Caco-2 (cell line): ENCODE measurements at regions not wholly inside any gene's neighbourhood (a gene's known extent, or its start where the extent isn't known, plus 50 kb on each side); places are given as distances from the start of the nearest gene placed in this dataset.

Experiments used
- BruUV-seq: library from RNA; stranded (reverse); fragments of 400-500 nt; replicated peaks from 2 replicates; lab custom pipeline; 2021; lab: Mats Ljungman, UMichigan
- CTCF ChIA-PET: fragments of 300-600 bp; sonication (Branson Sonifier 250); formaldehyde crosslinking; loops from one replicate; lab custom pipeline; 2022; ENCODE audit warnings: antibody characterized with exemption; lab: Charles Lee
- POLR2A ChIA-PET: fragments of 300-600 bp; sonication (Branson Sonifier 250); formaldehyde crosslinking; loops from one replicate; lab custom pipeline; 2022; ENCODE audit warnings: antibody characterized with exemption; lab: Charles Lee
- DNase-seq, 2 experiments: peaks; one replicate each; pipeline versions ENCODE4 v3.0.0 to v3.0.0-alpha.2; 2020 to 2022
- H3K27me3 ChIP-seq: replicated peaks from 2 replicates; pipeline ENCODE4 v1.6.0; 2011; ENCODE audit warnings: low read length; ENCODE audit not compliant: control insufficient read depth, insufficient read depth
- H3K36me3 ChIP-seq: 2 replicates; pipeline ENCODE4 v1.5.1; 2011; ENCODE audit warnings: low read length; ENCODE audit not compliant: control insufficient read depth, insufficient read depth
- H3K4me1 ChIP-seq: fragments of 250-450 bp; sonication (Bioruptor Pico); 2 replicates; pipeline ENCODE4 v1.5.1; 2020; ENCODE audit warnings: mild to moderate bottlenecking
- H3K4me3 ChIP-seq: 2 replicates; pipeline ENCODE4 v1.5.1; 2011; ENCODE audit warnings: low read depth, mild to moderate bottlenecking, control low read depth, low read length
- H3K9me3 ChIP-seq: fragments of 250-450 bp; sonication (Bioruptor Pico); 2 replicates; pipeline ENCODE4 v1.5.1; 2020; ENCODE audit warnings: mild to moderate bottlenecking, moderate library complexity
- H3K27ac Mint-ChIP-seq: one replicate; pipeline ENCODE4 v1.8.0; 2022; ENCODE audit warnings: mixed read lengths; ENCODE audit not compliant: unreplicated experiment
- H3K27me3 Mint-ChIP-seq: one replicate; pipeline ENCODE4 v1.8.0; 2022; ENCODE audit warnings: mixed read lengths; ENCODE audit not compliant: insufficient read depth, unreplicated experiment
- H3K36me3 Mint-ChIP-seq: one replicate; pipeline ENCODE4 v1.8.0; 2022; ENCODE audit warnings: mild to moderate bottlenecking, mixed read lengths; ENCODE audit not compliant: insufficient read depth, unreplicated experiment
- H3K4me1 Mint-ChIP-seq: one replicate; pipeline ENCODE4 v1.8.0; 2022; ENCODE audit warnings: low read depth, mixed read lengths; ENCODE audit not compliant: unreplicated experiment
- H3K4me3 Mint-ChIP-seq: one replicate; pipeline ENCODE4 v1.8.0; 2022; ENCODE audit warnings: mild to moderate bottlenecking, moderate library complexity, mixed read lengths; ENCODE audit not compliant: unreplicated experiment
- H3K9me3 Mint-ChIP-seq: one replicate; pipeline ENCODE4 v1.8.0; 2022; ENCODE audit warnings: mixed read lengths; ENCODE audit not compliant: unreplicated experiment
- intact Hi-C: fragments of 100-400 bp; cut with micrococcal nuclease; formaldehyde crosslinking; loops from one replicate; pipeline ENCODE4 v1.10.0; 2022; ENCODE audit not compliant: unreplicated experiment
- TF ChIP-seq, protein P1 (sequence below), 2 experiments: fragments of 200-600 bp in 1 of 2; IDR thresholded peaks; 1 replicate in 1 of 2; 2 replicates in 1 of 2; pipeline versions ENCODE4 v1.5.1 to v1.8.0; 2011 to 2022; ENCODE audit warnings: antibody characterized with exemption in 1 of 2, control low read depth in 1 of 2, inconsistent platforms in 1 of 2, low read depth in 1 of 2, low read length in 1 of 2, mild to moderate bottlenecking in 1 of 2, moderate library complexity in 1 of 2; ENCODE audit not compliant: insufficient read depth in 1 of 2, severe bottlenecking in 1 of 2, unreplicated experiment in 1 of 2

DNA sequence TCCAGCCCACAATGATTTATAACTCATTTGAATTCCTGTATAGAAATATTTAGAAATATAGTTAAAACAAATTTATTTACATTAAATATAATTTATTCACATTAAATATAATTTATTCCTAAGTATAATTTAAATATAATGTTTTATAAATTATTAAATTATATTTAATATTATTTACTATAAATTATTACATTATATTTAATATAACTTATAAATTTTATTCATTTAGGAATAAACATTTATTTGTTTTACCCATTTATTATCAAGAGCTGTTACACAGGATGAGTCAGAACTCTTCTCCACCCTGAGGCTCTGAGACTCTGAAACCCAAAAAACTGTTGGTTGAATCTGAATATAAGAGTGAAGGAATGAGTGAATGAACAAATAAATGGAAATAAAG, 170.9 kb upstream of the OBI1 start:
- H3K9me3 Mint-ChIP-seq = no peaks in the 10 kb centered on the region
- H3K27ac Mint-ChIP-seq = no peak overlapping the region
- TF ChIP-seq, protein P1, sequence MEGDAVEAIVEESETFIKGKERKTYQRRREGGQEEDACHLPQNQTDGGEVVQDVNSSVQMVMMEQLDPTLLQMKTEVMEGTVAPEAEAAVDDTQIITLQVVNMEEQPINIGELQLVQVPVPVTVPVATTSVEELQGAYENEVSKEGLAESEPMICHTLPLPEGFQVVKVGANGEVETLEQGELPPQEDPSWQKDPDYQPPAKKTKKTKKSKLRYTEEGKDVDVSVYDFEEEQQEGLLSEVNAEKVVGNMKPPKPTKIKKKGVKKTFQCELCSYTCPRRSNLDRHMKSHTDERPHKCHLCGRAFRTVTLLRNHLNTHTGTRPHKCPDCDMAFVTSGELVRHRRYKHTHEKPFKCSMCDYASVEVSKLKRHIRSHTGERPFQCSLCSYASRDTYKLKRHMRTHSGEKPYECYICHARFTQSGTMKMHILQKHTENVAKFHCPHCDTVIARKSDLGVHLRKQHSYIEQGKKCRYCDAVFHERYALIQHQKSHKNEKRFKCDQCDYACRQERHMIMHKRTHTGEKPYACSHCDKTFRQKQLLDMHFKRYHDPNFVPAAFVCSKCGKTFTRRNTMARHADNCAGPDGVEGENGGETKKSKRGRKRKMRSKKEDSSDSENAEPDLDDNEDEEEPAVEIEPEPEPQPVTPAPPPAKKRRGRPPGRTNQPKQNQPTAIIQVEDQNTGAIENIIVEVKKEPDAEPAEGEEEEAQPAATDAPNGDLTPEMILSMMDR (IDR thresholded peaks at IDR 0.05; ENCODE audit: insufficient read depth in 1 of 2, low read depth in 1 of 2, low read length in 1 of 2, severe bottlenecking in 1 of 2, unreplicated experiment in 1 of 2) = no peak
- H3K27me3 Mint-ChIP-seq = peaks cover 10% of the 10 kb centered on the region
- DNase-seq = no peak
- Histone ChIP-seq H3K36me3 (no peaks in the 10 kb centered on the region), H3K9me3 (no peaks in the 10 kb centered on the region), H3K4me1 (no peaks in the 10 kb centered on the region), H3K4me3 (no peak overlapping the region), H3K27me3 (no peaks in the 10 kb centered on the region)
- CTCF ChIA-PET = no interaction called here
- intact Hi-C loops = no loop called here
- H3K4me1 Mint-ChIP-seq = no peaks in the 10 kb centered on the region
- no peak overlapping the region for H3K4me3 Mint-ChIP-seq
- no TSS peak for BruUV-seq
- H3K36me3 Mint-ChIP-seq = no peaks in the 10 kb centered on the region
- POLR2A ChIA-PET = no interaction called here

DNA sequence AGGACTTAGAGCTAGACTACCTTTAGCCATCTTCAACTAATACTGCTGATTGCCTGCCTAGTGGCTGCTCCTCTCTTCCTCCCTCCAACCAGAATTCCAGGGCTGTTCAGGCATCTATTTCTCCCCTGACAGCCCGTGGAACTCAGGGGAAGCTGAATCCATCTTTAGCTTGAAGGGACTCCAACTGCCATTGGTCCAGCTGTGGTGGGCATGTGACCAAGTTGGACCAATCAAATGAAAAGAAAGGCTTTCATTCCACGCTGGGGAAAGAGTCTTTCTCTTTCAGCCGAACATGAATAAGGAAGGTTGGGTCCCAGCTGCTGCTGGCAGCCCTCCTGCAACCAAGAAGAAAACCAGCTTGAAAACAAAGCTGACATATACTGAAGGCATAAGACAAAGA, 168.5 kb upstream of the OBI1 start:
- no peaks in the 10 kb centered on the region for H3K36me3 ChIP-seq
- Mint-ChIP-seq H3K27me3 (peaks cover 11% of the 10 kb centered on the region), H3K9me3 (no peaks in the 10 kb centered on the region), H3K4me3 (no peak overlapping the region), H3K4me1 (no peaks in the 10 kb centered on the region), H3K27ac (no peak overlapping the region), H3K36me3 (no peaks in the 10 kb centered on the region)
- no peak overlapping the region for H3K4me3 ChIP-seq
- TF ChIP-seq, protein P1 (IDR thresholded peaks at IDR 0.05; ENCODE audit: insufficient read depth in 1 of 2, low read depth in 1 of 2, low read length in 1 of 2, severe bottlenecking in 1 of 2, unreplicated experiment in 1 of 2) = no peak
- H3K4me1 ChIP-seq = no peaks in the 10 kb centered on the region
- intact Hi-C loops = no loop called here
- no TSS peak for BruUV-seq
- H3K9me3 ChIP-seq = no peaks in the 10 kb centered on the region
- no peaks in the 10 kb centered on the region for H3K27me3 ChIP-seq
- ChIA-PET CTCF (no interaction called here), POLR2A (no interaction called here)
- no peak for DNase-seq

DNA sequence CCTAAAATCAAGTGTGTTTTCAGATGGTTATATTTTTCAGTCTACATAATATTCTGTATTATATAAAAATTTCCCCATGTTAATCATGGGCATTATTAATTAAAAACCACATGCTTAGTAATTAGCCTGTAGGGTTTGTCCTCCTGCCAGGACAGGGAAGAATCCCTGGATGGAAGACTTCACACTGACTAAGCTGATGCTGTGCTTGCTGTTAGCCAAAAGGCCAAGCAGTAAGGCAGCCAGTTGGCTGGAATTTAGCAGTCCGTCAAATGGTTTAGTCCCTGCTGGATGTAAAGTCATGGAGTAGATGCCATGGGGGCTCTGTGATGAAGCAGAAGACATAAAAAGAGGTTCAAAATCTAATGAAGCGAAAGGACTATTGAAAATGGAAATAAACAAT, 168.0 kb upstream of the OBI1 start:
- H3K4me3 Mint-ChIP-seq = no peak overlapping the region
- TF ChIP-seq, protein P1 (IDR thresholded peaks at IDR 0.05; ENCODE audit: insufficient read depth in 1 of 2, low read depth in 1 of 2, low read length in 1 of 2, severe bottlenecking in 1 of 2, unreplicated experiment in 1 of 2) = no peak
- Histone ChIP-seq H3K9me3 (no peaks in the 10 kb centered on the region), H3K4me1 (no peaks in the 10 kb centered on the region), H3K4me3 (no peak overlapping the region), H3K36me3 (no peaks in the 10 kb centered on the region), H3K27me3 (no peaks in the 10 kb centered on the region)
- CTCF ChIA-PET = no interaction called here
- H3K36me3 Mint-ChIP-seq = no peaks in the 10 kb centered on the region
- H3K4me1 Mint-ChIP-seq = no peaks in the 10 kb centered on the region
- no TSS peak for BruUV-seq
- POLR2A ChIA-PET = no interaction called here
- no peaks in the 10 kb centered on the region for H3K9me3 Mint-ChIP-seq
- no peak for DNase-seq
- intact Hi-C loops = no loop called here
- no peak overlapping the region for H3K27ac Mint-ChIP-seq
- peaks cover 11% of the 10 kb centered on the region for H3K27me3 Mint-ChIP-seq
